ENCODE measurements at regions not wholly inside any gene's neighbourhood (a gene's known extent, or its start where the extent isn't known, plus 50 kb on each side); places are given as distances from the start of the nearest gene placed in this dataset.

DNA sequence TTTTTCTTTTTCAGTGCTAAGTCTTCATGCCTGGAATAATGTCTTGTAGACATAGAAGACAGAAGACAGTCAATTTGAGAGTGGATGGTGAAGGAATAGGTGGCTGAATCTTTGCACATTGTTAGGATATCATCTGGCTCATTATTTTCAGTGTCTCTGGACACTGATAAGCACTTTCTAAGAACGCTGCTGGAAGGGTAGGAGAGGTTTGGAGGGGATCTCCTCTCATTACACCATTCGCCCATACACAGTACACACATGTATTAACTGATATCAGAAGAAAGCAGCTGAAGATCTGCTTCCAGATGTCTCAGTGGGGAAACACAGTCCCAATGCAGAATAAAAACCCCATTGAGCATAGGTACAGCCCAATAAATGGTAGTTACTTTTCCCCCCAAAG is 461.1 kb upstream of the DCN start:
- no peak for TF ChIP-seq CTCF (IDR thresholded peaks at IDR 0.05; ENCODE audit: poor library complexity)
- no peak for TF ChIP-seq EZH2phosphoT487 (IDR thresholded peaks at IDR 0.05; ENCODE audit: low read depth, severe bottlenecking, unreplicated experiment)
- no peak for TF ChIP-seq EZH2 (IDR thresholded peaks at IDR 0.05; ENCODE audit: borderline replicate concordance)

All from hepatocyte (in vitro differentiated cells).